ENCODE measurements at regions not wholly inside any gene's neighbourhood (a gene's known extent, or its start where the extent isn't known, plus 50 kb on each side); places are given as distances from the start of the nearest gene placed in this dataset.
"Not testable (repeated sequence)": the region's sequence is repeated elsewhere in the genome, so short reads cannot be mapped to it uniquely, and the experiment has no call there.

- TF ChIP-seq AFF4 (CRISPR knock-in tag; IDR thresholded peaks at IDR 0.05; ENCODE audit: borderline replicate concordance): no peak
- no peak for TF ChIP-seq ZNF138 (CRISPR knock-in tag; conservative IDR thresholded peaks at IDR 0.05)
- TF ChIP-seq ZNF232 (CRISPR knock-in tag; IDR thresholded peaks at IDR 0.05): no peak
- TF ChIP-seq CDX4 (CRISPR knock-in tag; IDR thresholded peaks at IDR 0.05; ENCODE audit: borderline replicate concordance): no peak
- no peak for TF ChIP-seq SMAD3 (CRISPR knock-in tag; IDR thresholded peaks at IDR 0.05; ENCODE audit: borderline replicate concordance)
- TF ChIP-seq ATF3 (CRISPR knock-in tag; conservative IDR thresholded peaks at IDR 0.05): no peak
- no peak for TF ChIP-seq SMAD4 (CRISPR knock-in tag; IDR thresholded peaks at IDR 0.05)
- no peak for TF ChIP-seq E2F5 (CRISPR knock-in tag; IDR thresholded peaks at IDR 0.05)
- TF ChIP-seq JAZF1 (CRISPR knock-in tag; IDR thresholded peaks at IDR 0.05): no peak
These were observed 135.6 kb downstream of the GPR85 start (continued) for GRCh38 chr7:112951070-112951469.

GRCh38 chr7:112949682-112950081 lies 136.9 kb downstream of the GPR85 start:
- POLR2A ChIA-PET; DNase-seq (ENCODE audit: low spot score); H3K4me1 Mint-ChIP-seq; H3K4me3 Mint-ChIP-seq; H3K27ac Mint-ChIP-seq; H3K27me3 Mint-ChIP-seq (ENCODE audit: low read depth); ATAC-seq; H3K36me3 Mint-ChIP-seq; CTCF ChIA-PET; H3K9me3 Mint-ChIP-seq: not testable (repeated sequence)

GRCh38 chr7:112946350-112946749 lies 140.3 kb downstream of the GPR85 start:
- Mint-ChIP-seq H3K27ac (no peak overlapping the region), H3K27me3 (ENCODE audit: low read depth) (no peaks in the 10 kb centered on the region; the same call in none of the 2 replicates), H3K4me3 (no peak overlapping the region), H3K9me3 (no peaks in the 10 kb centered on the region), H3K36me3 (no peaks in the 10 kb centered on the region), H3K4me1 (no peaks in the 10 kb centered on the region)
- CTCF ChIA-PET: no interaction called here
- ATAC-seq (no peak), DNase-seq (ENCODE audit: low spot score) (no peak)
- POLR2A ChIA-PET: no interaction called here
- TF ChIP-seq ZNF121 (CRISPR knock-in tag; IDR thresholded peaks at IDR 0.05) (peak; percentile 38; the same call in 1 of the 2 replicates), FOXP1 (CRISPR knock-in tag; IDR thresholded peaks at IDR 0.05; ENCODE audit: borderline replicate concordance) (no peak)

- ChIA-PET POLR2A (no interaction called here), CTCF (no interaction called here)
- no peak overlapping the region for H3K27ac Mint-ChIP-seq
- no peak overlapping the region for H3K4me3 Mint-ChIP-seq
- no peaks in the 10 kb centered on the region; the same call in none of the 2 replicates for H3K27me3 Mint-ChIP-seq (ENCODE audit: low read depth)
- no peaks in the 10 kb centered on the region for H3K36me3 Mint-ChIP-seq
- peaks cover 9% of the 10 kb centered on the region for H3K4me1 Mint-ChIP-seq
- ATAC-seq (no peak), DNase-seq (ENCODE audit: low spot score) (no peak)
- no peaks in the 10 kb centered on the region for H3K9me3 Mint-ChIP-seq
- TF ChIP-seq ZNF232 (CRISPR knock-in tag; IDR thresholded peaks at IDR 0.05) (no peak), FOXP4 (CRISPR knock-in tag; IDR thresholded peaks at IDR 0.05) (no peak), CREB1 (CRISPR knock-in tag; IDR thresholded peaks at IDR 0.05) (no peak), ZNF281 (CRISPR knock-in tag; IDR thresholded peaks at IDR 0.05) (no peak), GABPB1 (CRISPR knock-in tag; IDR thresholded peaks at IDR 0.05) (no peak), CTCF (IDR thresholded peaks at IDR 0.05) (no peak)
These were observed 141.6 kb downstream of the GPR85 start for GRCh38 chr7:112945046-112945445.

All from WTC11 (cell line).